ENCODE measurements at regions not wholly inside any gene's neighbourhood (a gene's known extent, or its start where the extent isn't known, plus 50 kb on each side); places are given as distances from the start of the nearest gene placed in this dataset.

GRCh38 chr16:82379551-82379950 is 209.5 kb upstream of the MPHOSPH6 start:
- no peak for TF ChIP-seq CTCF (IDR thresholded peaks at IDR 0.05)
- no peak for TF ChIP-seq POLR2A (IDR thresholded peaks at IDR 0.05)
- no peak for TF ChIP-seq EP300 (IDR thresholded peaks at IDR 0.05)

Data from sigmoid colon (tissue), 4 donors.